Medulla oblongata (tissue), 1 donor: ENCODE measurements at regions not wholly inside any gene's neighbourhood (a gene's known extent, or its start where the extent isn't known, plus 50 kb on each side); places are given as distances from the start of the nearest gene placed in this dataset.

Experiments
- DNase-seq: peaks from one replicate; pipeline ENCODE4 v3.0.0-alpha.2; 2015; ENCODE audit errors: extremely low spot score

DNA sequence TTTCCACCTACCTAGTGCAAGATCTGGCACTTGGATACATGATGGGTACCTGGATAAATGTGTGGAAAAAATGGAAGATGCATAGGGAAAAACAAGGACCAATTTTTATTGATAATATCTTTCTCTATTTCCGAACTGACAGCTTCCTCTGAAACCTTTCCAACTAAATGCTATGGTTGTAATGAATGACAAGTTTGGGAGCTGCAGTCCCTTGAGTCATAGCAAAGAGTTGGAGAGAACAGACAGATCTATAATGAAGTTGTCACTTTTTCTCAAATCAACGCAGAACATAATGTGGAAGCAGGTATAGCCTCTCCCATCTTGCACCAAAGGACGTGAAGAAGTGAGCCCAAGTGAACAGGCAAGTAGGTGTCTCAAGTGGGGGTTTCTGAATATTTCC lies 296.5 kb upstream of the KAZN start:
- no peak for DNase-seq

- DNase-seq = no peak
Observed at GRCh38 chr1:14303011-14303410, 295.5 kb upstream of the KAZN start.

- no peak for DNase-seq
Observed at GRCh38 chr1:14304381-14304865, 294.1 kb upstream of the KAZN start.

GRCh38 chr1:14308460-14308859 lies 290.0 kb upstream of the KAZN start:
- DNase-seq = no peak

- DNase-seq = no peak
Observed at GRCh38 chr1:14309984-14310383, 288.5 kb upstream of the KAZN start.

DNA sequence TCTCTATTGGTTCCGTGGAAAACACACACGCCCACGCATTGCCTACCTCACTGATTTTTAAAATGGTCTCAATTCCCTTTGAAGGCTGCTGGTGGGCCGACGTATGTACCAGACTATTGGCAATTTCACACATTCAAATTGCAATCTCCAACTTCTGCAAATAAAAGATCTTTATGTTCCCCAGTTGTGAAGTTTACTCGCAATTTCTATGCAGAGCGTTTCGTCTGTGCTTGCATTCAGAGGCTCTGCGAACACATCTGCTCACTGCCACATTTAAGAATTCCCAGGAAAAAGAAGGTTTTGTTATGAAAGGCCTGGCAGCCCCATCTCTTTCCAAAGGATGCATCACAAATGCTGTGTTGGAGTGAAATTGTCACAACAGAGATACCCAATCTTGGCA lies 288.0 kb upstream of the KAZN start:
- peak; percentile 5 for DNase-seq

DNA sequence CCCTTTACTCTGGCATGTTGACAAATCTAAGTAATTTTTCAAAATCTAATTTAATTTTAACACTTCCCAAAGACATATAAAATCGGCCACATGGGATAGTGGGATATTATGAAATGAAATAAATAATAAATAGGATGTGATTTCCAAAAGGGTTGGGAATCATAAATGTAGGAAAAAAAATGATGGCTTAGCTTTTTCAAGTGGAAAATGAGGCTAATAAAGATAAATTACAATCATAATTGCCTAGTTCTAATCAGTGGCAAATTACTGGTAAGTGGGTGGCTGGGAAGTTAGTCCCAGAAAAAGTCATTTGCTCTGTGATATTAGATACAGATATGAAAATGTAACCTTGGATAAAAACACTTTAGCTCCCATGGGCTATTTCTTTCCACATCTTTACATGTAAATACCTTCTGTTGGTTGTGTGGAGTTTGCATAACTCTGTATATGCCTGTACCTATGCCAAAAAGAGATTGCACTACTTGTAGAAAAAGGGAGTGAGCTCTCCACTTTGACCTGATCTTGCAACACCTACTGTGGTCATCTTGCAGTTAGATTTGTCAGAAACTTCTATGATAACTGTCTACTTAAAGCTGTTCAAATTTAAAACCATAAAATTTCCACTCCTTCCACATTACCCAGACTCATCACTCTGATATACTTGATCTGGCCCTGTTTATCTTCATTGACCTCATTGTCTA lies 284.6 kb upstream of the KAZN start:
- no peak for DNase-seq

- DNase-seq = no peak
Observed at GRCh38 chr1:14318830-14319229, 279.7 kb upstream of the KAZN start.

- no peak for DNase-seq
Observed at GRCh38 chr1:14320518-14320917, 278.0 kb upstream of the KAZN start.

DNA sequence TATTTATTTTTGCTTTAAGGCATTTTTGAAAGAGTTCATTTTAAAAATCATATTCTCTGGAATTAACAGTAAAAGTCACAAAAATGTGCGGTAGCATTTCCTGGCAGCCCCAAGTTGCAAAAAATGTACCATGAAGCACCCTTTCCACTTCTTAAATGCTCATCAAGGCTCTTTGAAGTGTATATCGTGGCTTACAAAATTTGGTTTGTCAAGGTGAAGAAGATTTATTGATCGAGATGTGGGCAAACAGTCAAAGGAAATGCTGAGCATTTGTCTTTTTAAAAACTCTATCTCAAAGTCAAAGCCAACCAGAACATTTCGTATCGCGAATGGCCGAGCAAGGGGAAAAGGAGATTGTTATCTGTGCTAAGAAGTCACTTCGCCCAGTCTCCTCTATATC lies 277.5 kb upstream of the KAZN start:
- DNase-seq = no peak

- no peak for DNase-seq
Observed at GRCh38 chr1:14321422-14321821, 277.1 kb upstream of the KAZN start.

- DNase-seq = no peak
Observed at GRCh38 chr1:14323568-14324247, 274.8 kb upstream of the KAZN start.

DNA sequence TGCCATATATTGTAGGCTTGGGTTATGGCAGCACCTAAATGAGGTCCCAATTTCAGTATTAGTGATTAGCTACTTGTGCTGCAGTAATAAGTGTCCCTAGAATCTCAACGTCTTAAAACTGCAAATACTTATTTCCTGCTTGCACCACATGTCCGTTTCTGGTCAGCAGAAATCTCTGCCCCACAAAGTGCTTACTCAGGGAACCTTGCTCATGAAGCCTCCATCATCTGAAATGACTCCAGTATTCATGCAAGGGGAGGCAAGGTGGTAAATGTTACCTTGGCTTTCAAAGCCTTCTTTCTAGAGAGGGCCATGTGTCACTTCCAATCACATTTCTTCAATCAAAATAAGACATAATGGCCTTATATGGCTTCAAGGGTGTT lies 274.2 kb upstream of the KAZN start:
- no peak for DNase-seq

GRCh38 chr1:14326857-14327256 lies 271.6 kb upstream of the KAZN start:
- DNase-seq = no peak

- no peak for DNase-seq
Observed at GRCh38 chr1:14328685-14329084, 269.8 kb upstream of the KAZN start.

- no peak for DNase-seq
Observed at GRCh38 chr1:14332158-14332557, 266.3 kb upstream of the KAZN start.

DNA sequence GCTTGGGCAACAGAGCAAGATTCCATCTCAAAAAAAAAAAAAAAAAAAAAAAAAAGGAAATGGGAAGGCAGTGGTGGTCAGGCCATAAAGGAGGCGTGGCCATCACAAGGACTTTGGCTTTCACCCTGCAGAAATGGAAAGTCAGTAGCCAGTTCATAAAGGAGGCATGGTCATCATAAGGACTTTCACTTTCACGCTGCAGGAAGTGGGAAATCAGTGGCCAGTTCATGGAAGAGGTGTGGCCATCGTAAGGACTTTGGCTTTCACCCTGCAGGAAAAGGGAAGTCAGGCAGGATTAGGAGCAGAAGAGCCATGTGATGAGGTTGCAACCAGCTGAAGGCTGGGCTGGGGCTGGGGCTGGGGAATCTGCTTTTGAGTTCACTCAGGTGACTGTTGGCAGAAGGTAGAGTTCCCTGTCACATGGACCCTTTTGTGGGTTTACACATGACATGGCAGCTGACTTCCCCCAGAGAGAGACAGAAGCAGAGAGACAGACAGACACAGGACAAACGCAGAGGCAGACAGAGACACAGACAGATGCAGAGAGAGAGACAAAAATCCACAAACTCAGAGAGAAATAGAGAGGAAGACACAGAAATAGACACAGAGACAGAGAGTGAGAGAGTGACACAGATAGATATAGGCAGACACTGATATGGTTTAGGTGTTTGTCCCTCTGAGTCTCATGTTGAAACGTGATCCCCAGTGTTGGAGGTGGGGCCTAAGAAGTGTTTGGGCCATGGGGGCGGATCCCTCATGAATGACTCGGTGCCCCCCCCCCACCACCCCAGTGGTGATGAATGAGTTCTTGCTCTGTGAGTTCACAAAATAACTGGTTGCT lies 263.9 kb upstream of the KAZN start:
- no peak for DNase-seq

- peak; percentile 38 for DNase-seq
Observed at GRCh38 chr1:14338509-14338908, 260.0 kb upstream of the KAZN start.

DNA sequence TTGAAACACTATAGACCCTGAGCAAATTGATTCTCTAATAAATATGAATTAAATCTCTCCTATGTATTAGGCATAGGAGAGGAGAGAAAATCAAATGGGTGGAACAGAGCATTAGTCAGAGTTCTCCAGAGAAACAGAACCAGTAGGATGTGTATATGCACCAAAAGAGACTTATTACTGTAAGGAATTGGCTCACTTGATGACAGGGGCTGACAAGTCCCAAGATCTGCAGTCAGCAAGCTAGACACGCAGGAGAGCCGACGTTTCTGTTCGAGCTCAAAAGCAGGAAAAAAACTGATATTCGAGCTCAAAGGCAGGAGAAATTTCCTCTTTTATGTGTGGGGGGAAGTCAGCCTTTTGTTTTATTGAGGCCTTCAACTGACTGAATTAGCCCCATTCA lies 259.2 kb upstream of the KAZN start:
- DNase-seq = no peak

DNA sequence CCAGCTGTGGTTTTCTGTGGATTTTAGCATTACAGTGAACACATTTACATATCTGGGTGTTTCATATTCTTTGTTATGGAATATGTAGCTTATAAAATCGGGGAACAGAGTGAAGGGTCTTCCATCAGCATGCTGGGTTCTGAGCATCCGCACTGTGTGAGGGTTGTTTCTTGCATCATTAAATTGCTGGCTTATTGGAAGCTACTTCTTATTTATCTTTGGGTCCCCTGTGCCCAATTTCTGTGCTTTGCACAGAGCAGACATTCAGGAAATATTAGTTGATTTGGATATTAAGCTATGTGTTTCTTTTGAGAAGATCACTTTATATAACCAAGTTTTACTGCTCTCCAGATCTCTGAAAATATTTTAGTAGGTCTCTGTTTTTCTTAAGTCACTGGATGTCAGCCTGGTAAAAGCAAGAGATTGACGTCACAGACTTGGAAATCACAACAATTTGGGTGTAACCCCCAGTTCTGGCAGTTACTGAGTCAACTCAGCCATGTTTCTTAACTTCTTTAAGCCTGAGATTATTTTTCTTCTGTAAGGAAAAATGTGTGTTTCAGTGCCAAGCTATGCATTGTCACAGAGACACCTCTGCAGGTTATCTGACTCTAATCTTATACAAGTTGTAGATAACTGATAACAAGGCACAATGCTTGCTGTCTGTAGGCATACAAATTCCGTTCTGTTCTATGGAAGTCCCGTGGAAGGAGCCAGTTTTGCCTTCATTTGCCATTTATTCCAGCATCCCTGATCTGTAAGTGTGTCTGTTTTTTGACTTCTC lies 258.3 kb upstream of the KAZN start:
- DNase-seq = no peak

- DNase-seq = no peak
Observed at GRCh38 chr1:14341147-14341546, 257.3 kb upstream of the KAZN start.
